ENCODE measurements at regions not wholly inside any gene's neighbourhood (a gene's known extent, or its start where the extent isn't known, plus 50 kb on each side); places are given as distances from the start of the nearest gene placed in this dataset.

DNA sequence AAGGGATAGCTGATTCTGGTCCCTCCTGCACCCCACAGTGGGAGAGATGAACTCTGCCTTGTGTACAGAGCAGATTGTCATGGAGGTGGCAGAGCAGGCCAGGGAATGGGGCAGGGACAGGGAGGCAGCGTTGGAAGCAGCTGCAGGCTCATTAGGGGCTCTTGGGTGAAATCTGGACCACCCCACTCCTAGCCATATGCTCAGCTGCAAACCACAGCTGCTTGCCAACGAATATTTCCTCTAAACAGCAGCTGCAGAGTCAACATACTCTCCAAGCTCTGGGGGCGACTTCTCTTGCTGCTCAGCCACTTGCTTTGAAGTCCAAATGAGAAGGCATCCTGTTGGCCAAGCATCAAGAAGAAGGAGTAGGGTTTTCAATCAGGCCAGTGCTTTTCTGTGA lies 302.3 kb upstream of the AUTS2 start:
- Histone ChIP-seq H3K27ac (ENCODE audit: insufficient read depth, low read length) (no peak overlapping the region), H3K9me1 (ENCODE audit: insufficient read depth, low read length) (no peaks in the 10 kb centered on the region), H2BK5ac (ENCODE audit: low read depth, low read length, poor library complexity, severe bottlenecking) (no peak overlapping the region), H3K18ac (ENCODE audit: low read depth, low read length) (no peak overlapping the region), H3K4me3 (ENCODE audit: insufficient read depth, low read depth, low read length) (no peak overlapping the region), H2AK5ac (ENCODE audit: low read depth, low read length) (no peak overlapping the region), H4K20me1 (ENCODE audit: insufficient read depth, low read length) (no peaks in the 10 kb centered on the region), H3K9me3 (ENCODE audit: control insufficient read depth, insufficient read depth, low read length) (peaks cover 15% of the 10 kb centered on the region), H3K23ac (ENCODE audit: low read depth, low read length) (no peak overlapping the region), H3K27me3 (ENCODE audit: control insufficient read depth, insufficient read depth, low read length) (no peaks in the 10 kb centered on the region), H3K9ac (ENCODE audit: low read depth, low read length) (no peak overlapping the region), H3K36me3 (ENCODE audit: control insufficient read depth, insufficient read depth, low read length) (no peaks in the 10 kb centered on the region), H3K4me1 (ENCODE audit: control insufficient read depth, insufficient read depth, low read length) (no peaks in the 10 kb centered on the region), H2BK20ac (ENCODE audit: low read depth, low read length) (no peak overlapping the region), H2BK120ac (ENCODE audit: low read depth, low read length) (no peak overlapping the region), H4K8ac (ENCODE audit: low read depth in 2 of 2, low read length in 2 of 2) (no peak overlapping the region), H3K14ac (replicated peaks; ENCODE audit: low read depth, low read length) (no peak overlapping the region), H4K91ac (ENCODE audit: insufficient read depth, low read depth, low read length) (no peak overlapping the region), H3K56ac (ENCODE audit: extremely low read depth, insufficient read depth, low read length) (no peak overlapping the region), H4K5ac (ENCODE audit: low read depth, low read length) (no peak overlapping the region), H3K4me2 (ENCODE audit: low read depth, low read length) (no peak overlapping the region), H3K79me1 (ENCODE audit: low read depth in 1 of 2, low read length in 2 of 2) (no peaks in the 10 kb centered on the region), H2AFZ (replicated peaks; ENCODE audit: low read length, poor library complexity) (no peak overlapping the region), H3K4ac (ENCODE audit: low read depth, low read length) (no peak overlapping the region), H2BK15ac (ENCODE audit: low read depth, low read length) (no peak overlapping the region), H2AK9ac (replicated peaks; ENCODE audit: low read depth, low read length, poor library complexity) (no peak overlapping the region)
- dilution Hi-C loops (cut with HindIII; ENCODE audit: low sequenced_read_pairs, unreplicated experiment) (no loop called here), in situ Hi-C loops (cut with MboI; ENCODE audit: low sequenced_read_pairs) (no loop called here), intact Hi-C loops (cut with micrococcal nuclease) (no loop called here)
- DNase-seq (no peak), ATAC-seq (ENCODE audit: low read depth) (no peak)
- CTCF ChIA-PET = no interaction called here
- no TSS peak for BruUV-seq (replicated peaks)
- POLR2A ChIA-PET (ENCODE audit: unreplicated experiment) = no interaction called here
- no CpG with 5 or more reads among the region's 3 CpGs for WGBS, 2 experiments (ENCODE audit: extremely low coverage in 2 of 2, insufficient read length in 1 of 2)
- TF ChIP-seq RAD21 (IDR thresholded peaks at IDR 0.05; ENCODE audit: low read length) (no peak), SMC3 (IDR thresholded peaks at IDR 0.05; ENCODE audit: low read depth, low read length) (no peak), CEBPB (IDR thresholded peaks at IDR 0.05; ENCODE audit: low read depth, low read length) (no peak), USF2 (IDR thresholded peaks at IDR 0.05; ENCODE audit: low read depth, low read length) (no peak), RFX5 (IDR thresholded peaks at IDR 0.05; ENCODE audit: low read depth, low read length) (no peak), MAFK (IDR thresholded peaks at IDR 0.05; ENCODE audit: low read depth, low read length) (no peak), FOS (IDR thresholded peaks at IDR 0.05; ENCODE audit: low read depth, low read length) (no peak), ELK1 (IDR thresholded peaks at IDR 0.05; ENCODE audit: borderline replicate concordance, low read depth, low read length) (no peak), MXI1 (IDR thresholded peaks at IDR 0.05; ENCODE audit: borderline replicate concordance, low read depth, low read length) (no peak), MAZ (IDR thresholded peaks at IDR 0.05; ENCODE audit: borderline replicate concordance, low read depth, low read length) (no peak), BHLHE40 (IDR thresholded peaks at IDR 0.05; ENCODE audit: low read depth, low read length) (no peak), CHD1 (IDR thresholded peaks at IDR 0.05; ENCODE audit: low read depth, low read length) (no peak), RCOR1 (IDR thresholded peaks at IDR 0.05; ENCODE audit: insufficient replicate concordance, low read length) (no peak), CTCF (conservative IDR thresholded peaks at IDR 0.05; ENCODE audit: low read depth, low read length) (no peak), POLR2A (IDR thresholded peaks at IDR 0.05; ENCODE audit: low read depth, low read length) (no peak), NFE2L2 (IDR thresholded peaks at IDR 0.05; ENCODE audit: low read depth, low read length) (no peak)

Data from IMR-90 (cell line).